OCI-LY3 (cell line): ENCODE measurements at regions not wholly inside any gene's neighbourhood (a gene's known extent, or its start where the extent isn't known, plus 50 kb on each side); places are given as distances from the start of the nearest gene placed in this dataset.

ENCODE experiments used
- EZH2phosphoT487 ChIP-seq: fragments of 200-600 bp; shearing (Covaris generic); IDR thresholded peaks from 2 replicates; pipeline ENCODE4 v1.6.1; 2018; ENCODE audit warnings: antibody characterized with exemption, mixed run types, low read depth
- TF ChIP-seq, protein P1 (sequence below): fragments of 200-600, 300-600 bp; sonication (generic); IDR thresholded peaks from 2 replicates; pipeline ENCODE4 v1.5.1; 2014; ENCODE audit warnings: antibody characterized with exemption, low read length, low read depth

DNA sequence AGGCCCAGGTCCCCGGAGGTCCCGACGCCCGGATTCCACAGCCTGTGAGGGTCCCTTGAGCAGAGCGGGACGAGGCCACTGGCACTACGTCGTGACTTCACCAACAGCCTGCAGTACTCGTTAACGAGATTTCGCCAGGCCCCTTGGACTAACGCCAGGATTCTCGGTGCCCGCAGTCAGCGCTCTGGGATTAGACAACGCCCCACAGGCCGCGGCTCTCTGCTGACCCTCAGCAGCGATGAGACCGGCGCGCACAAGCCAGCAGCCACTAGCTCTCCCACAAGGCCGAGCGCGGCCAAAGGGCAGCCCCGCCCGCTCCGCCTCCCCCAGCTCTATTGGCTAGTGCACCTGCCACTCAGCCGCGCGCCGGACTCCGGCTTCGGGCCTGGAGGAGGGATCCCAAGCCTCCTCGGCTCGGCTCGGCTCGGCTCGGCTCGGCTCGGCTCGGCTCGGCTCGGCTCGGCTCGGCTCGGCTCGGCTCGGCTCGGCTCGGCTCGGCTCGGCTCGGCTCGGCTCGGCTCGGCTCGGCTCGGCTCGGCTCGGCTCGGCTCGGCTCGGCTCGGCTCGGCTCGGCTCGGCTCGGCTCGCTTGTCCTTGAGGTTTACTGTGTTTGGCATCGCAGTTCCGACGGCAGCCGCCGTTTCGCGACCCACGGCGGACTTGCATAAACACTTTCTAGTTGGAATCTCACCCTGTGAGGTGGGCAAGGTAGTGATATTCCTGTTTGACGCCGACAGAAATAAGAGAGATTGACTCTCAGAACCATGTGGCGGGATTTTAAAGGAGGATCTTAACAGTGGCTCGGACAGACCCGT lies 231.7 kb upstream of the SERP2 start:
- TF ChIP-seq, protein P1, sequence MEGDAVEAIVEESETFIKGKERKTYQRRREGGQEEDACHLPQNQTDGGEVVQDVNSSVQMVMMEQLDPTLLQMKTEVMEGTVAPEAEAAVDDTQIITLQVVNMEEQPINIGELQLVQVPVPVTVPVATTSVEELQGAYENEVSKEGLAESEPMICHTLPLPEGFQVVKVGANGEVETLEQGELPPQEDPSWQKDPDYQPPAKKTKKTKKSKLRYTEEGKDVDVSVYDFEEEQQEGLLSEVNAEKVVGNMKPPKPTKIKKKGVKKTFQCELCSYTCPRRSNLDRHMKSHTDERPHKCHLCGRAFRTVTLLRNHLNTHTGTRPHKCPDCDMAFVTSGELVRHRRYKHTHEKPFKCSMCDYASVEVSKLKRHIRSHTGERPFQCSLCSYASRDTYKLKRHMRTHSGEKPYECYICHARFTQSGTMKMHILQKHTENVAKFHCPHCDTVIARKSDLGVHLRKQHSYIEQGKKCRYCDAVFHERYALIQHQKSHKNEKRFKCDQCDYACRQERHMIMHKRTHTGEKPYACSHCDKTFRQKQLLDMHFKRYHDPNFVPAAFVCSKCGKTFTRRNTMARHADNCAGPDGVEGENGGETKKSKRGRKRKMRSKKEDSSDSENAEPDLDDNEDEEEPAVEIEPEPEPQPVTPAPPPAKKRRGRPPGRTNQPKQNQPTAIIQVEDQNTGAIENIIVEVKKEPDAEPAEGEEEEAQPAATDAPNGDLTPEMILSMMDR: no peak
- no peak for TF ChIP-seq EZH2phosphoT487
